GM19452 (cell line): ENCODE measurements at regions not wholly inside any gene's neighbourhood (a gene's known extent, or its start where the extent isn't known, plus 50 kb on each side); places are given as distances from the start of the nearest gene placed in this dataset.

Experiments used
- ATAC-seq: cut with Tn5 transposase; IDR thresholded peaks from one replicate; pipeline ENCODE4 v1.9.1; 2021; ENCODE audit not compliant: unreplicated experiment

DNA sequence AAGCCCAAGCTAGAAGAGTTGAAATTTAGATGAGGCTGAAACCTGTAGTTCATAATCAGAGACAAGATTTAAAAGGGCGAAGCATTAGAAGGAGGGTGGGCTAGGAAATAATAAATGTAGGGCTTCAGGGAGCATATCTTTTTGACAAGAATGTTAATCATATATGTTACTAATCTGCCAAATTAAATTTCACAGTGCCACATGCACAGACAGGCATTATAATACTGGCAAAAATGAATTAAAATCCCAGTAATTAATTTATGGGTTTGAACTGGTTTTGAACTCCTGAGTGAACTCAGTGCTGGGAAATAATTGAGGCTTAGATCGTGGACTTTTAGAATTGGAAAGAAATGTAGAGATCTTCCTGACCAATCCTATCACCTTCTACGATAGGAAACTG is 383.5 kb upstream of the IL12A start:
- ATAC-seq = no peak

DNA sequence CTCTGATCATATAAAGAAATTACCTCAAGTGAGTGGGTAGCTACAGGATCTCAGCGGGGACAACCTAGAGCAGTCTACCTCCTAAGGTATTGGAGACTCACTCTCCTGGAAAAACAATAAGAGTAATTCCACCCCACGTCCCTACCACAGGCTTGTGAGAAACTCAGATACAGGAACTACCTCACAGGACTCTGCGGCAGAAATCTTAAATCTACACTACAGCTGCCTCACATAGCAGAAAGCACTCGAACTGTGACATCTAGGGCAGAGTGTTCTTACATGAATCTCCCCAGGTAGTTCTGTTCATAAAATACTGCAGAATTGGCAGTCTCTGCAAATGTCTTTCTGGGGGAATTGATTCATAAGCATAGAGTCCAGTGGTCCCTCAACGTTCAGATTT is 382.9 kb upstream of the IL12A start:
- ATAC-seq = no peak

GRCh38 chr3:159607856-159608255 is 380.8 kb upstream of the IL12A start:
- no peak for ATAC-seq

GRCh38 chr3:159608311-159608710 is 380.3 kb upstream of the IL12A start:
- ATAC-seq = no peak

DNA sequence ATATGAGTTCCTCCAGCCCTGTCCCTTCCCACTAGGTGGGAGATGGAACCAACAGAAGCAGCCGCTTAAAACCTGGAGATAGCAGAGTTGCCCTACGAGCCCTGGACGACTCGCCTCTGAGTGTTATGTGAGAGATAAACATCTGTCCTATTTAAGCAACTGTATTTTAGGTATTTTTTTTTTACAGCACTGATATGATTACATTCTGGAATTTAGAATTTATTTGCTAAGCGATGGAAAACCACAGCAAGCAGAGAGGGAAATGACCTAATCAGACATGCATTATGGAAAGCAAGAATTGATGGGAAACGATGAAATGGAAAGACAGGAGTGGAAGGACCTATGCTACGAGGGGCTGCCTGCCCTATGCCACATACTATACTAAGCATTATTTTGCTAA is 379.0 kb upstream of the IL12A start:
- no peak for ATAC-seq

GRCh38 chr3:159616234-159616825 is 372.3 kb upstream of the IL12A start:
- ATAC-seq = no peak

- no peak for ATAC-seq
Observed at GRCh38 chr3:159619341-159619885, 369.2 kb upstream of the IL12A start.

DNA sequence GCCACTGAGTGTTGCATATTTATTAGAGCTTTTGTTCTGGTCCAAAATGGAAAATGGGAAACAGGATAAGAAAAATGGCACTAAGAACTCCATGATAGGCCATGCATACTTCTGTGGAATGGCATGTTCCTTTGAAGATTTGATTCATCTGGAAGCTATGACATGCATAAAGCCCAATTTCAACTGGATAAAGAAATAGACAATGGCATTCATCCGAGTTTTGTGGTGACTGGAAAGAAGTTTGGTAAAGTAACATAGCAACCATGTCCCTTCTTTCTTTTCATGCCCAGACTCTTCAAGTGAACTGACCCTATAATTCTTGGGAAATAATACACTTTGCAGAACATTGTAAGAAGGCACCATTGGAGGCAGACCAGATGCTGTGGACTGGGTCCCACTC is 368.4 kb upstream of the IL12A start:
- ATAC-seq = no peak

DNA sequence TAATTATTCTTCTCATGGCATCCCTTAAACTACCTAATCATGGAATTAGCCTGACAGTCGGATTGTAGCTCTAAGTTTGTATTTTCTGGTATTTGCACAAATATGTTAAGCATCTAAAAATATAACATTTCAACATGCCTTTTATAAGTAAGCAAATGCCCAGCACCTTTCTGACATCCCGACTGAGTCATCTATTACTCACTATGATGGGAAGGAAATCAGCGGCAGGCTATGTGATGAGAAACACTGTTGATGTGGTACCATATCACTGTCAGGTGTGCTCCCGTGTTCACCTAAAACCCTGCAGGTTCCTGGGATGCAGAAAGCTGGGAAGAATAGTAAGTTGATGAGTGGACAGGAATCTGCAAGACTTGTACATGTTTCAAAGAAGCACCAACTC is 367.8 kb upstream of the IL12A start:
- ATAC-seq = no peak

DNA sequence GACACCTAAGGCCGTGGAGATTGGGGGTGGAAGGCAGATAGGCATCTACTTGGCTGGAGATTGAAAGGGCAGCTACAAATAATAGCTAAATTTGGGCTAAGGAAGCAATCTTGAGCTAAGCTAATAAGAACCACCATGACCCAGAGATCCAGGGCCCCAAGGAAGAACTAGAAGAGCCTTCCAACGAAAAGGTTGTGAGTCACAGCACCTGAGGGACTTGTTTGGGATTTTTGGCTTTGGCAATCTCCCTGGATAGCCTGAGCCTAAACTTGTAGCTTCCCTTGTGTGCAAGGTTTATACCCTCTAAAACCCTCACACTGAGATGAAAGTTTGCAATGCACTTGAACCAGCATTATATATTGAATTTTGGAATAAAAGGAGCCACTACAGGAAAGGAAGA is 364.0 kb upstream of the IL12A start:
- no peak for ATAC-seq

DNA sequence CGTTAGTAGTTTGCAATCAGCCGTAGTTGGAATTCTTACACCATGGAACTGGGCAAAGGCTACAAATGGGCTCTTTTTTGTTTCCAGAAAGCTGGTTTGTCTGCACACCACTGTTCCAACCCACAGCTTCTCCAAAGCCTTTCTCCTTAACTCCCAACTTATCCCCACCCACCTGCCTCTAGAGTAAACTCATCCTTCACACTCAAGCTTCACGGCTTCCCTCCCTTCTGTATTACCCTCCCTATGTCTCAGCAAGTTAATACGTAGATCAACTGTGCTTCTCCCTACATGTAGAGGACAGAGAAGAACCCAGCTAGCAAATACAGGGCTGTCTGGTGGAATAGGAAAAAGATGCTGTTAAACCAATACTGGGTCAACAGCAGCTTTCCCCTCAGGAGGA is 363.0 kb upstream of the IL12A start:
- no peak for ATAC-seq

DNA sequence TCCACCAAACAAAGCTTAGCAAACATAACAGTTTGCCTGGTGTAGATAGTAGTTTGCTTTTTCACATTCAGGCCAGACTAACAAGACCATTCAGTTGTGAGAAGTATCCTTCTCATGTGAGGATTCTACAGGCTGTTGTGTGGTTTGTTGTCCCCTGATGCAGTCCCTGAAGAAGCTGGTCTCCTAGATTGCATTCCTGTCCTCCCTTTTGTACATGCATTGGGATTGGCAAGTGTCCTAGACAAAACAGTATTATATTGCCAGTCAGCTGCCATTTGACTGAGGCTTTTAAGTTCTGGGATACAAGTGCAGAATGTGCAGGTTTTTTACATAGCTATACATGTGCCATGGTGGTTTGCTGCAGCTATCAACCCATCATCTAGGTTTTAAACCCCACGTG is 362.0 kb upstream of the IL12A start:
- ATAC-seq = no peak

DNA sequence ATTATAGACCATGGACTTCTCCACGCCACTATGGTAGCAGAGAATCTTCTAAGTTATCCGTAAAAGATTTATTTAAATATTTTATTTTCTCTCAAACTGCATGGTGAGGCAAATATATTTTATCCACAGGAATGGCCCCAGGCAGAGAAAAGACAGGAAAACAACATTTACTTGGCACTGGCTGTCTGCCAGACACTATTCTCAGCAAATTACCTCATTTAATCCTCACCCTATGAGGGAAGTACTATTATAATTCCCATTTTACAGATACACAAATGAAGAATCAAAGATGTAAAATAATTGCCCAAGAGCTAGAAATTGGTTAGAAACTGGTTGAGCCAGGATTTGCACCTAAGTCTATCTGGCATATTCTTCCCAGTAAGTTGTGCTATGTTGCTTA is 361.4 kb upstream of the IL12A start:
- ATAC-seq = no peak

GRCh38 chr3:159627634-159628033 is 361.0 kb upstream of the IL12A start:
- no peak for ATAC-seq

DNA sequence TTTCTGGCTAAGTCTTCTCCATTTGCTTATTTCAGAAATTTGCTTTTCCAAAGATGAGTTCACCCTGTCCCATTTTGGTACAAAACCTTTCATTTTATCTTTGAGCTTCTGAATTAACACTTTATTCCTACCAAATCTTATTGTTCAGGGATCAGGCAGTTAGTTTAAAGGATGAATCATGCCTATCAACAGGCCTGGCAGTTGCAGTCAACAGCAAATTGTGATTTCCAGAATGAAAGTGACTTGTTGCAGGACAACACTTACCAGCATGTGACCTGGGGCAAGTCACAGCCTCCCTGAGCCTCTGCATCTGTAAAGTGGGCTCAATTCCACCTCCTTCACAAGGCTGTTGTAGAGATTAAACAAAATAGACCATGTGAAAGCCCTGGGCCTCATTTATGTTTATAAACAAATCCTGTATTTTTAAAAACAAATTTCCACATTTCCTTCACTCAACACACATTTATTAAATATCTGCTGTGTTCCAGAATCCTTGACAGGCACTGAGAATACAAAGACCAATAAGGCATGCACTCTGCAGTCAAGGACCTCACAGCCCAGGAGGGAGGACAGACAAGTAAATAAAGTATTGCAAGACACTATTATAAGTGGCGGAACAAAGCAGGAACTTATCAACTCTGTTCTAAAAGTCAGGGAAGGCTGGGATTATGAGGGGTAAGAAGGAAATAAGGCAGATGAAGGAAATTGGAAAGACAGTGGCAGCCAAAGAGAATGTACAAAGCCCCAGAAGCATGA is 359.1 kb upstream of the IL12A start:
- ATAC-seq = no peak

- ATAC-seq = no peak
Observed at GRCh38 chr3:159631226-159631625, 357.4 kb upstream of the IL12A start.

DNA sequence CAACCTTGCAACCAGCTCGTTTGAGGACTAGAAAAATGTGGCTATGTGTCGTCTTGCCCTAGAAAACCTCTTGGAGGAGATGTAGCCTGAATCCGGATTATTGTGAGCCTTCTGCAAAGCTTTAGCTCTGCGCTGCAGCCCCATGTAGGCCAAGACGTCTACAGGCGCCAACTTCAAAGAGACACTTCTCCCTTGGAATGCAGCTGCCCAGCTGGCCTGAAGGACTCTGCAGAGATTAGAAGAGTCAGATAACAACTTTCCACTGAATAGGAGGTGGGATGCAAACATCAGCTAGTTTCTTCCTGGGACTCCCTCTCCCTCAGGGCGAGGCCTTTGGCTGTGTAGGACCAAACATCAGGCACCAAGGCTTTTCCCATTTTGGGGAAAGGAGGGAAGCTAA is 356.5 kb upstream of the IL12A start:
- no peak for ATAC-seq

DNA sequence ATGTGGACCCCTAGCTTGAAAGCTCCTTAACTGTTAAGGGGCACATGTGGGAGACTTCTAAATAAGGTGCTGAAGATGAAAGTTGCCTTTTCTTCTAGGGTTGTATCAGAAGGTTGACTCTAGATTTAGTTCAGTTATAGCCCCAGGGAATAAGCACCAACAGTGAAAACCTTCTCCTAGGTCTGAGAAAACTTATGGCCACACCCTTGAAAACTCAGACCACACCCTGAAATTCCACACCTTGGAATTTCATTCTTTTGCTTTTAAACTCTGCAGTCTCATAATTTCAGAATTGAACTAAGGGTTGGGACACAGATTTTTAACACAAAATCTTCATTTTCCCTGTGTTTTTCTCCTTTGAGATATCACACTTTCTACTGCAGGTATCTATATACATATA is 355.8 kb upstream of the IL12A start:
- ATAC-seq = no peak

- no peak for ATAC-seq
Observed at GRCh38 chr3:159634483-159634882, 354.2 kb upstream of the IL12A start.

GRCh38 chr3:159635047-159635641 is 353.5 kb upstream of the IL12A start:
- ATAC-seq = no peak

DNA sequence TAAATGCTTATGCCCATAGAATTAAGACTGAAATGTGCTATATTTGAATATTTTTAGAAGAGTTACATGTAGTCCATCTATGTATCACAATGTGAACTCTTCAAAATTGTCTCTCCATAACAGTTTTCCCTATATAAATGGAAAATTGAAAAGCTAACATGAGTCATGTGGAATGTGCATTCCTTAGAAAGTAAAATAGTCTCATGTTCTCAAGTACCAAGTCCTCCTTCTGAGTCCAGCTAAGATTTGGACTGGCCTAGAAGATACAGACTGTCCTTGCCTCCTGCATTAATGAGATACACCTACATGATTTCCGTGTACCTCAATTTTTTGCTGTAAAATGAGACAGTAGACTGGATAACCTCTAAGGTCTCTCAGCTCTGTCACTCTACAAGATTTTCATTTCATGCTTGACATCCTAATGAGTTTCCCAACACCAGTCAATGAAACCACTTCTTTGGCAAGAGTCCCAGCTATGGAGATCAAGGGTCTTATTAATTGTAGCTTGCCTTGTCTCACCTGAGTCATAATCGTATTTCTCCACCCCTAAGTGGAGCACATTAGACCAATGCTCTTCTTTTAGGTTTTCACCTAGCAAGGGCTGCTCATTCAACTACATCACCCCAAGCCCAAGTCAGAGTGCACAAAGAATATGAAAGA is 350.6 kb upstream of the IL12A start:
- ATAC-seq = no peak

DNA sequence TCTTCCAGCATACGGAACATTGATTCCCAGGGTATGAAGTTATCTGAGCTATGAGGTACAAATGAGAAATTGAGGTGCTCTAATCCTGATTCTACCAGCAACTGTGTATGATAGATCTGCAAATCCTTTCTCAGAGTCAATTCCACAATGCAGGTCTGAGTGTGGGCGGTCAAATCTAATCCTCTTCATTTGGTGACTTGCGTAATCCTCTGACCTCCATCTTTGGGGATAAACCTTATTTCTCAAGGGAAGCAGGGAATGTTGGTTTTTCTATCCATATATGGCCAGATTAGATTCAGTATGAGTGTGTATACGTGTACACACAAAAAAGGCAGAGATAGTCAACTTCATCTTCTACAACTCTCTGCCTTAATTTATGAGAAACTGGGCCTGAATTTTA is 348.4 kb upstream of the IL12A start:
- ATAC-seq = no peak
